IPS DF 6.9 (cell line): ENCODE measurements at regions not wholly inside any gene's neighbourhood (a gene's known extent, or its start where the extent isn't known, plus 50 kb on each side); places are given as distances from the start of the nearest gene placed in this dataset.
A peak's percentile ranks its signal among the peaks of the same experiment; 100 is the strongest.
"Not testable (repeated sequence)": the region's sequence is repeated elsewhere in the genome, so short reads cannot be mapped to it uniquely, and the experiment has no call there.

Experiments used
- DNase-seq: peaks from one replicate; pipeline ENCODE4 v3.0.0-alpha.2; 2013; ENCODE audit warnings: low read depth, low spot score
- H3K27ac ChIP-seq: one replicate; pipeline ENCODE4 v1.5.1; 2013; ENCODE audit warnings: low read length, control low read depth
- H3K27me3 ChIP-seq: 2 replicates; pipeline ENCODE4 v1.6.1; 2013; ENCODE audit warnings: mild to moderate bottlenecking, low read length; ENCODE audit not compliant: control insufficient read depth, insufficient read depth
- H3K36me3 ChIP-seq: 2 replicates; pipeline ENCODE4 v1.6.1; 2013; ENCODE audit warnings: low read length; ENCODE audit not compliant: control insufficient read depth, insufficient read depth
- H3K4me1 ChIP-seq: 2 replicates; pipeline ENCODE4 v1.6.1; 2013; ENCODE audit warnings: low read length; ENCODE audit not compliant: control insufficient read depth, insufficient read depth
- H3K4me3 ChIP-seq: 2 replicates; pipeline ENCODE4 v1.5.1; 2013; ENCODE audit warnings: mild to moderate bottlenecking, low read length
- H3K9me3 ChIP-seq: 2 replicates; pipeline ENCODE4 v1.6.1; 2013; ENCODE audit warnings: low read length, inconsistent platforms; ENCODE audit not compliant: control insufficient read depth, insufficient read depth
- WGBS: extraction: QIAGEN DNeasy Blood & Tissue Kit; methylation state at CpG from one replicate; pipeline ENCODE4 v1.1.7; 2013; ENCODE audit warnings: mixed read lengths, missing lambda C conversion rate; ENCODE audit not compliant: insufficient read length, insufficient coverage; 5-methylcytosine and 5-hydroxymethylcytosine counted together

DNA sequence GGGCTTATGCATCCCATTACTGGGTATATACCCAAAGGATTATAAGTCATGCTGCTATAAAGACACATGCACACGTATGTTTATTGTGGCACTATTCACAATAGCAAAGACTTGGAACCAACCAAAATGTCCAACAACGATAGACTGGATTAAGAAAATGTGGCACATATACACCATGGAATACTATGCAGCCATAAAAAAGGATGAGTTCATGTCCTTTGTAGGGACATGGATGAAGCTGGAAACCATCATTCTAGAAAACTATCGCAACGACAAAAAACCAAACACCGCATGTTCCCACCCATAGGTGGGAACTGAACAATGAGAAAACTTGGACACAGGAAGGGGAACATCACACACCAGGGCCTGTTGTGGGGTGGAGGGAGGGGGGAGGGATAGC, 323.3 kb upstream of the FGF16 start:
- H3K4me1 ChIP-seq, H3K27ac ChIP-seq, H3K4me3 ChIP-seq, H3K9me3 ChIP-seq, H3K27me3 ChIP-seq, H3K36me3 ChIP-seq, DNase-seq: not testable (repeated sequence)
- WGBS = no CpG with 5 or more reads among the region's 5 CpGs

DNA sequence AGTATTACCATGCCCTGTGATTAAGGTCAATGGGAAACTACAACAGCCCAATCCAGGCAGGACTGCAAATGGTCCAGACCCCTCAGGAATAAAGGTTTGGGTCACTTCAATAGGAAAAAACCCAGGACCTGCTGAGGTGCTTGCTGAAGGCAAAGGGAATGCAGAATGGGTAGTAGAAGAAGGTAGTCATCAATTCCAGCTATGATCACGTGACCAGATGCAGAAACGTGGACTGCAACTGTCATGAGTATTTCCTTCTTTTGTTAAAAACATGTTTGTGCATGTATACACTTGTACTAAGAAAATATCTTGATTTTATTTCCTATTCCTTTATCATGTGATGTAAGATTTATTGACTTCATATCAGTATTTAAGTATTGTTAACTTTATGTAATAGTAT, 319.6 kb upstream of the FGF16 start:
- not testable (repeated sequence) for H3K4me3 ChIP-seq, H3K27me3 ChIP-seq, H3K27ac ChIP-seq, H3K4me1 ChIP-seq, H3K36me3 ChIP-seq, H3K9me3 ChIP-seq, DNase-seq
- WGBS = no CpG with 5 or more reads among the region's 2 CpGs

DNA sequence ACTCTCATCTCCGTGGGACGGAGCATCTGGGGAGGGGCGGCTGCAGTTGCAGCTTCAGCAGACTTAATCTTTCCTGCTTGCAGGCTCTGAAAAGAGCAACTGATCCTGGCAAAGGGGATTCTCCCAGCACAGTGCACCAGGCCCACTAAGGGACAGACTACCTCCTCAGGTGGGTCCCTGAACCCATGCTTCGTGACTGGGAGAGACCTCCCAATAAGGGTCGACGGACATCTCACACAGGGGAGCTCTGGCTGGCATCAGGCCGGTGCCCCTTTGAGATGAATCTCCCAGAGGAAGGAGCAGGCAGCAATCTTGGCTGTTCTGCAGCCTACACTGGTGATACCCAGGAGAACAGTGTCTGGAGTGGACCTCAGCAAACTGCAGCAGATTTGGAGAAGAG, 303.3 kb upstream of the FGF16 start:
- DNase-seq = no peak
- Histone ChIP-seq H3K4me1 (no peaks in the 10 kb centered on the region), H3K4me3 (no peak overlapping the region), H3K27me3 (no peaks in the 10 kb centered on the region), H3K36me3 (no peaks in the 10 kb centered on the region), H3K27ac (no peak overlapping the region), H3K9me3 (no peaks in the 10 kb centered on the region)
- no CpG with 5 or more reads among the region's 7 CpGs for WGBS

- DNase-seq = peak; percentile 7
- H3K4me3 ChIP-seq = no peak overlapping the region
- H3K9me3 ChIP-seq = no peaks in the 10 kb centered on the region
- H3K27me3 ChIP-seq = no peaks in the 10 kb centered on the region
- H3K27ac ChIP-seq = no peak overlapping the region
- no peaks in the 10 kb centered on the region for H3K4me1 ChIP-seq
- no peaks in the 10 kb centered on the region for H3K36me3 ChIP-seq
- no CpG with 5 or more reads among the region's 2 CpGs for WGBS
These were observed 286.9 kb upstream of the FGF16 start for GRCh38 chrX:77160301-77160700.

DNA sequence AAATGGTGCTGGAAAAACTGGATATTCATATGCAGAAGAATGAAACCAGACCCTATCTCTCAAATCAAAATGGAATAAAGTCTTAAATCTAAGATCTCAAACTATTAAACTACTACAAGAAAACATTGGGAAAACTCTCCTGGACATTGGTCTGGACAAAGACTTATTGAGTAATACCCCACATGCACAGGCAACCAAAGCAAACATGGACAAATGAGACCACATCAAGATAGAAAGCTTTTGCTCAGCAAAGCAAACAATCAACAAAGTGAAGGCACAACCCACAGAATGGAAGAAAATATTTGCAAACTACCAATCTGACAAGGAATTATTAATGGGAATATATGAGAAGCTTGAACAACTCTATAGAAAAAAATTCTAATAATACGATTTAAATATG, 284.4 kb upstream of the FGF16 start:
- H3K36me3 ChIP-seq = no peaks in the 10 kb centered on the region
- no peak overlapping the region for H3K4me3 ChIP-seq
- no peaks in the 10 kb centered on the region for H3K4me1 ChIP-seq
- no peak overlapping the region for H3K27ac ChIP-seq
- no peaks in the 10 kb centered on the region for H3K27me3 ChIP-seq
- no peak for DNase-seq
- WGBS = no CpG with 5 or more reads among the region's 1 CpG
- no peaks in the 10 kb centered on the region for H3K9me3 ChIP-seq

- no peaks in the 10 kb centered on the region for H3K36me3 ChIP-seq
- no peaks in the 10 kb centered on the region for H3K27me3 ChIP-seq
- no CpG with 5 or more reads among the region's 1 CpG for WGBS
- no peaks in the 10 kb centered on the region for H3K4me1 ChIP-seq
- H3K27ac ChIP-seq = no peak overlapping the region
- H3K9me3 ChIP-seq = no peaks in the 10 kb centered on the region
- no peak for DNase-seq
- no peak overlapping the region for H3K4me3 ChIP-seq
These were observed 279.2 kb upstream of the FGF16 start for GRCh38 chrX:77167993-77168392.

GRCh38 chrX:77174680-77175519, 272.3 kb upstream of the FGF16 start:
- WGBS = no CpG with 5 or more reads among the region's 2 CpGs
- Histone ChIP-seq H3K36me3 (no peaks in the 10 kb centered on the region), H3K9me3 (no peaks in the 10 kb centered on the region), H3K4me3 (no peak overlapping the region), H3K4me1 (no peaks in the 10 kb centered on the region), H3K27me3 (no peaks in the 10 kb centered on the region), H3K27ac (no peak overlapping the region)
- DNase-seq = no peak

DNA sequence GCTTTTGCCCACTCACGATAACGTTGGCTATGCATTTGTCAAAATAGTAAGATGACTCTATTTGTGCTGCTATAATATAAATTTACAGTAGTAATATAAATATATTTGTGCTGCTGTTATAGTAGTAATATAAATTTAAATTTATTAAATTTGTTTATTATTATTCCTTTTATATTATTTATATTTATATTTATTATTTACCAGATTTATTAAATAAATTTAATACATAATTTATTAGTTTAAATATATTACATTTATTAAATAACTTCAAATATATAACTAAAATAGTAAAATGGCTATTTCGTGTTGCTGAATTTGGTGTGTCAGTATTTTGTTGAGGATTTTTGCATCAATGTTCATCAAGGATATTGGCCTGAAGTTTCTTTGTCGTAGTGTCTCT, 246.5 kb upstream of the FGF16 start:
- Histone ChIP-seq H3K36me3 (no peaks in the 10 kb centered on the region), H3K9me3 (no peaks in the 10 kb centered on the region), H3K4me1 (no peaks in the 10 kb centered on the region), H3K27ac (no peak overlapping the region), H3K27me3 (no peaks in the 10 kb centered on the region), H3K4me3 (no peak overlapping the region)
- no CpG with 5 or more reads among the region's 4 CpGs for WGBS
- no peak for DNase-seq

- WGBS = no CpG with 5 or more reads among the region's 8 CpGs
- Histone ChIP-seq H3K36me3 (no peaks in the 10 kb centered on the region), H3K27me3 (no peaks in the 10 kb centered on the region), H3K4me3 (no peak overlapping the region), H3K4me1 (no peaks in the 10 kb centered on the region), H3K27ac (no peak overlapping the region), H3K9me3 (no peaks in the 10 kb centered on the region)
- no peak for DNase-seq
These were observed 224.1 kb upstream of the FGF16 start for GRCh38 chrX:77223046-77223445.

GRCh38 chrX:77264490-77264889, 182.7 kb upstream of the FGF16 start:
- no peaks in the 10 kb centered on the region for H3K9me3 ChIP-seq
- H3K4me3 ChIP-seq = no peak overlapping the region
- H3K27ac ChIP-seq = no peak overlapping the region
- WGBS = no CpG with 5 or more reads among the region's 2 CpGs
- H3K27me3 ChIP-seq = no peaks in the 10 kb centered on the region
- no peaks in the 10 kb centered on the region for H3K4me1 ChIP-seq
- H3K36me3 ChIP-seq = no peaks in the 10 kb centered on the region
- DNase-seq = no peak

DNA sequence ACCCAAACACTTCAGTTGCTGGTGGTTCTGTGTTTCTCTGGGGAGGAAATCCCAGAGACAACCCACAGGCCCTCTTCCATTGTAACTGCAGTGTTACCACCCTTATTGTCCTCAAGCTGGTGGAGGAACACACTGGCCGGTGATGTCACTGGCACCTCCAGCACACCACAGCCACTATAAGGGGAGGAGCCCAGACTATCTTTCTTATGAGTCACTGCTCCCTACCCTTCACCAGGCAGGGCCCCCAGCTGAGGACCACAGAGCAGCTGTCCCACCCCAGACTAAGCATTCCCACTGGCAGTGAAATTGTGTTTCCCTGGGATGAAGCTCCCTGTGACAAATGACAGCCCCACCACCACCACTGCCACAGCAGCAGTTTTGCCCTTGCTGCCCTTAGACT, 171.8 kb upstream of the FGF16 start:
- no peak for DNase-seq
- H3K36me3 ChIP-seq = no peaks in the 10 kb centered on the region
- no peak overlapping the region for H3K27ac ChIP-seq
- no peak overlapping the region for H3K4me3 ChIP-seq
- no CpG with 5 or more reads among the region's 1 CpG for WGBS
- no peaks in the 10 kb centered on the region for H3K9me3 ChIP-seq
- no peaks in the 10 kb centered on the region for H3K27me3 ChIP-seq
- H3K4me1 ChIP-seq = no peaks in the 10 kb centered on the region
